ENCODE measurements at regions not wholly inside any gene's neighbourhood (a gene's known extent, or its start where the extent isn't known, plus 50 kb on each side); places are given as distances from the start of the nearest gene placed in this dataset.
A peak's percentile ranks its signal among the peaks of the same experiment; 100 is the strongest.
"Not testable (repeated sequence)": the region's sequence is repeated elsewhere in the genome, so short reads cannot be mapped to it uniquely, and the experiment has no call there.

DNA sequence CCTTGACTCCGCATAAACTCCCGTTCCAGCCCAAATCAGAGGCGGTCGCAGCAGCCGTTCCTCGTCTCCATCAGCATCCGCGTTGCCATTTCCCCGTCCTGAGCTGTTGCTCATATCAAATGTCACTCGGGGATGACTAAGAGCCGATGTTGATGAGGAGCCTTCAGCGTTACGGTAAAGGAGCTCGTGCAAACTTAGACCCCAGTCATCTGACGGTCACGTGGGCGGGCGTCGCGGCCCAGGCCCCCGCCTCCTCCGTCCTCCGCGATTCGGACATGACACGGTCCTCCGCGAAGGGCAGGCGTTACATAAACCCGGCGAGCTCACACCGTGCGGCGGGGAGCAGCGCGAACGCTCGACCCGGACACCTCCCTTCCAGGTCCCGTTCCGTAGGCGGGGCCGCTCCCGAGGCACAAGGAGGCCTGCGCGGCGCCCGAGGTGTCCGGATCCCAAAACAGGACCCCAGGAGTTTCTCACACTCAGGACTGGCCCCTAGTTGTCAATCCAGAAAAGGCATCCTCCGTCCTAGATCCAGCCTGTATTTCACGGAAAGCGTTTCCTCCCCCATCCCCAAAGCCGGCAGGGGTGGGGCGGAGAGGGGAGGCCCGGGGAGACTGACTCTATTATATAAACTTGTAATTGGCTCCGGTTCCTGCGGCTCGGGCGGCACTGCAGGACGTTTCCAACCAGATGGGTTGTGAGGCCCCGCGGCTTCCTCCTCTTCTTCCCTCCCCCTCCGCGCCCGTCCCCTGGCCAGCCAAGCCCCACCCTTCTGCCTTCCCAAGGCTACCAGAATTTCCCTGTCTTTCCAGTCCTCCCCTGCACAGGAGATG lies 100.0 kb upstream of the IGF1R start:
- Histone ChIP-seq H3K27ac (peak overlapping the region; percentile 81), H3K9me3 (no peaks in the 10 kb centered on the region), H3K36me3 (no peaks in the 10 kb centered on the region), H3K4me1 (peaks cover 24% of the 10 kb centered on the region), H3K4me3 (peak overlapping the region; percentile 55), H3K27me3 (peaks cover 4% of the 10 kb centered on the region)
- peak; percentile 87 to 91 for DNase-seq (ENCODE audit: low spot score in 2 of 2)
- WGBS, result 2% methylated on average over 19 of the region's 65 CpGs
- TF ChIP-seq POLR2AphosphoS5 (IDR thresholded peaks at IDR 0.05), result peak in 1 of 3 donors; percentile 62
- TF ChIP-seq, protein P1, sequence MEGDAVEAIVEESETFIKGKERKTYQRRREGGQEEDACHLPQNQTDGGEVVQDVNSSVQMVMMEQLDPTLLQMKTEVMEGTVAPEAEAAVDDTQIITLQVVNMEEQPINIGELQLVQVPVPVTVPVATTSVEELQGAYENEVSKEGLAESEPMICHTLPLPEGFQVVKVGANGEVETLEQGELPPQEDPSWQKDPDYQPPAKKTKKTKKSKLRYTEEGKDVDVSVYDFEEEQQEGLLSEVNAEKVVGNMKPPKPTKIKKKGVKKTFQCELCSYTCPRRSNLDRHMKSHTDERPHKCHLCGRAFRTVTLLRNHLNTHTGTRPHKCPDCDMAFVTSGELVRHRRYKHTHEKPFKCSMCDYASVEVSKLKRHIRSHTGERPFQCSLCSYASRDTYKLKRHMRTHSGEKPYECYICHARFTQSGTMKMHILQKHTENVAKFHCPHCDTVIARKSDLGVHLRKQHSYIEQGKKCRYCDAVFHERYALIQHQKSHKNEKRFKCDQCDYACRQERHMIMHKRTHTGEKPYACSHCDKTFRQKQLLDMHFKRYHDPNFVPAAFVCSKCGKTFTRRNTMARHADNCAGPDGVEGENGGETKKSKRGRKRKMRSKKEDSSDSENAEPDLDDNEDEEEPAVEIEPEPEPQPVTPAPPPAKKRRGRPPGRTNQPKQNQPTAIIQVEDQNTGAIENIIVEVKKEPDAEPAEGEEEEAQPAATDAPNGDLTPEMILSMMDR (IDR thresholded peaks at IDR 0.05), result no peak
- no peak for TF ChIP-seq EP300 (IDR thresholded peaks at IDR 0.05)
- peak in 1 of 2 donors; percentile 31 for TF ChIP-seq POLR2A (IDR thresholded peaks at IDR 0.05)

DNA sequence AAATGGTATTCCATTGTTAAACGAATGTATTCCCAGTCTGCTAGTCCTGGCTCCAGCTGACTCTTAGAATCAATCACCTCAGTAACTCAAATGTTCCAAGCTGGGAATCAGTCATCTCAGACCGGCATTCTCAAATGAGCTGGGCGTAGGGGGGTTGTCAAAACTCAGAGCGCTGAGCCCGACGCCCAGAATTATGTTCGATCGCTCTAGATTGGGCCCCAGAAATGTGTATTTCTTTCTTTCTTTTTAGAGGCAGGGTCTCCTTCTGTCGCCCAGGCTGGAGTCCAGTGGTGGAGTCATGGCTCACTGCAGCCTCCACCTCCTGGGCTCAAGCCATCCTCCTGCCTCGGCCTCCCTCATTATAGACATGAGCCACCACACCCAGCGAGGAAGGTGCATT lies 99.3 kb upstream of the IGF1R start:
- Histone ChIP-seq H3K4me1 (peaks cover 24% of the 10 kb centered on the region), H3K27me3 (peaks cover 4% of the 10 kb centered on the region), H3K4me3 (peak overlapping the region; percentile 55), H3K27ac (no peak overlapping the region), H3K36me3 (no peaks in the 10 kb centered on the region), H3K9me3 (no peaks in the 10 kb centered on the region)
- TF ChIP-seq, protein P1 (IDR thresholded peaks at IDR 0.05), result no peak
- TF ChIP-seq POLR2AphosphoS5 (IDR thresholded peaks at IDR 0.05), result no peak
- no peak for TF ChIP-seq EP300 (IDR thresholded peaks at IDR 0.05)
- TF ChIP-seq POLR2A (IDR thresholded peaks at IDR 0.05), result no peak
- WGBS, result 61% methylated on average over 11 of the region's 11 CpGs
- no peak for DNase-seq (ENCODE audit: low spot score in 2 of 2)

DNA sequence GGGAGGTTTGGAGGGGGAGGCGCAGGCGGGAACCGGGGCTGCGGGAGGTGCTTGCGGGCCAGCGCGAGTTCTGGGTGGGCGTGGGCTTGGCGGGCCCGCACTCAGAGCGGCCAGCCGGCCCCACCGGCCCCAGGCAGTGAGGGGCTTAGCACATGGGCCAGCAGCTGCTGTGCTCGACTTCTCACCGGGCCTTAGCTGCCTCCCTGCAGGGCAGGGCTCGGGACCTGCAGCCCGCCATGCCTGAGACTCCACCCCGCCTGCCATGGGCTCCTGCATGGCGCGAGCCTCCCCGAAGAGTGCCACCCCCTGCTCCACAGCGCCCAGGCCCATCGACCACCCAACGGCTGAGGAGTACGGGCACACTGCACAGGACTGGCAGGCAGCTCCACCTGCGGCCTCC lies 98.6 kb upstream of the IGF1R start:
- peaks cover 4% of the 10 kb centered on the region for H3K27me3 ChIP-seq
- H3K4me1 ChIP-seq, result peaks cover 24% of the 10 kb centered on the region
- H3K4me3 ChIP-seq, result no peak overlapping the region
- H3K27ac ChIP-seq, result no peak overlapping the region
- no peak for TF ChIP-seq POLR2AphosphoS5 (IDR thresholded peaks at IDR 0.05)
- no peak for TF ChIP-seq POLR2A (IDR thresholded peaks at IDR 0.05)
- TF ChIP-seq, protein P1 (IDR thresholded peaks at IDR 0.05), result no peak
- no peaks in the 10 kb centered on the region for H3K36me3 ChIP-seq
- H3K9me3 ChIP-seq, result no peaks in the 10 kb centered on the region
- 98% methylated on average over 13 of the region's 26 CpGs for WGBS
- DNase-seq (ENCODE audit: low spot score in 2 of 2), result no peak

DNA sequence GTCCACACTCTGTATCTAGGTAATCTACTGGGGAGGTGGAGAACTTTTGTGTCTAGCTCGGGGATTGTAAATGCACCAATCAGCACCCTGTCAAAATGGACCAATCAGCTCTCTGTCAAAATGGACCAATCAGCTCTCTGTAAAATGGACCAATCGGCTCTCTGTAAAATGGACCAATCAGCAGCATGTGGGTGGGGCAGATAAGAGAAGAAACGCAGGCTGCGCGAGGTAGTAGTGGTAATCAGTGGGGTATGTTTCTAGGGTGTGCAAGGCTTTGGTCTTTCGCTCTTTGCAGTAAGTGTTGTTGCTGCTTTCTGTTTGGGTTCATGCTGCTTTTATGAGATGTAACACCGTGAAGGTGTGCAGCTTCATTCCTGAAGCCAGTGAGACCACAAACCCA lies 98.0 kb upstream of the IGF1R start:
- DNase-seq (ENCODE audit: low spot score in 2 of 2); H3K4me3 ChIP-seq; H3K27ac ChIP-seq; H3K27me3 ChIP-seq; H3K9me3 ChIP-seq; H3K36me3 ChIP-seq: not testable (repeated sequence)
- H3K4me1 ChIP-seq, result peaks cover 24% of the 10 kb centered on the region
- 94% methylated on average over 7 of the region's 7 CpGs for WGBS

DNA sequence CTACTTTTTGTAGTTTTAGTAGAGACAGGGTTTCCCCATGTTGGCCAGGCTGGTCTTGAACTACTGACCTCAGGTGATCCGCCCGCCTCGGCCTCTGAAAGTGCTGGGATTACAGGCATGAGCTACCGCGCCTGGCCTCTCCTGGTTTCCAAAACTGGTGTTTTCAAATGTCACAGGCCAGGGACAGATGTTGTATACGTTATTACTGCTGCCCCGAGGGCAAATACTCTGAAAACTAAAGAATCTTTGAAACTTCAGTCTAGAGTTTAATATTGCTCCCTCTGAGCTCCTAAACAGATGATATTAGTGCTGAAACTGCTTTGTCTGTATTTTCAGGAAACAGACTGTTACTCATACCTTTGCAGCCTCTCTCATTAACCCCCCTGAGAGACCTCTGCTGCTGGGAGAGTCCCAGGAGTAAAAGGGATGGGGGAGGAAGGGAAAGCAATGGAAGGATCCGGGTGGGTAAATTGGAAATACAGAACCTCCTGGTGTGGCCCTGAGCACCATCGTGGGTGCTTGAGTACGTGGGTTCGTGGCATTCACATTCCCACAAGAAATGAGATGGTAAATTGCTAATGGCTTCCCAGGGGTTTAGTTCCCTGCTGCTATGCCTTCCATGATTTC lies 96.3 kb upstream of the IGF1R start:
- Histone ChIP-seq H3K4me1 (peaks cover 21% of the 10 kb centered on the region), H3K36me3 (no peaks in the 10 kb centered on the region), H3K27me3 (peaks cover 4% of the 10 kb centered on the region), H3K9me3 (no peaks in the 10 kb centered on the region), H3K4me3 (no peak overlapping the region), H3K27ac (no peak overlapping the region)
- peak in 1 of 2 donors; percentile 20 for DNase-seq (ENCODE audit: low spot score in 2 of 2)
- TF ChIP-seq, protein P1 (IDR thresholded peaks at IDR 0.05), result no peak
- no peak for TF ChIP-seq POLR2A (IDR thresholded peaks at IDR 0.05)
- no peak for TF ChIP-seq POLR2AphosphoS5 (IDR thresholded peaks at IDR 0.05)
- no peak for TF ChIP-seq EP300 (IDR thresholded peaks at IDR 0.05)
- WGBS, result 79% methylated on average over 11 of the region's 11 CpGs

Measured in suprapubic skin (tissue), 4 donors.